Endothelial cell of umbilical vein (primary cell): ENCODE measurements at regions not wholly inside any gene's neighbourhood (a gene's known extent, or its start where the extent isn't known, plus 50 kb on each side); places are given as distances from the start of the nearest gene placed in this dataset.

Experiments used
- EZH2 ChIP-seq: IDR thresholded peaks from 2 replicates; pipeline ENCODE4 v1.6.1; 2012; ENCODE audit warnings: borderline replicate concordance, low read depth, mild to moderate bottlenecking, moderate library complexity, low read length, inconsistent platforms; ENCODE audit not compliant: severe bottlenecking
- FOS ChIP-seq: IDR thresholded peaks from 2 replicates; pipeline ENCODE4 v1.6.1; 2011; ENCODE audit warnings: mild to moderate bottlenecking, low read length, moderate library complexity, borderline replicate concordance; ENCODE audit not compliant: insufficient read depth
- GATA2 ChIP-seq: IDR thresholded peaks from 2 replicates; pipeline ENCODE4 v1.7.0; 2011; ENCODE audit warnings: low read depth, mild to moderate bottlenecking, moderate library complexity, mixed read lengths, low read length; ENCODE audit not compliant: insufficient read length, insufficient read depth
- MYC ChIP-seq: IDR thresholded peaks from one replicate; pipeline ENCODE4 v1.6.1; 2011; ENCODE audit warnings: mild to moderate bottlenecking, low read depth, low read length
- POLR2A ChIP-seq: IDR thresholded peaks from 2 replicates; pipeline ENCODE4 v1.6.1; 2012; ENCODE audit warnings: low read depth, mild to moderate bottlenecking, control low read depth, low read length
- POLR2AphosphoS5 ChIP-seq: IDR thresholded peaks from 2 replicates; pipeline ENCODE4 v1.6.1; 2012; ENCODE audit warnings: low read depth, mild to moderate bottlenecking, control low read depth, low read length, moderate library complexity; ENCODE audit not compliant: insufficient read depth
- TF ChIP-seq, protein P1 (sequence below), 2 donors: IDR thresholded peaks; 1 replicate in 1 of 2; 2 replicates in 1 of 2; pipeline ENCODE4 v1.5.1; 2011; ENCODE audit warnings: low read length in 2 of 2, mild to moderate bottlenecking in 2 of 2, moderate library complexity in 2 of 2, control low read depth in 1 of 2, inconsistent platforms in 1 of 2, low read depth in 1 of 2; ENCODE audit not compliant: insufficient read depth in 1 of 2; ENCODE audit errors: extremely low read depth in 1 of 2
- TF ChIP-seq, protein P2 (sequence below): IDR thresholded peaks from 2 replicates; pipeline ENCODE4 v1.6.1; 2011; ENCODE audit not compliant: insufficient read depth, insufficient read length

DNA sequence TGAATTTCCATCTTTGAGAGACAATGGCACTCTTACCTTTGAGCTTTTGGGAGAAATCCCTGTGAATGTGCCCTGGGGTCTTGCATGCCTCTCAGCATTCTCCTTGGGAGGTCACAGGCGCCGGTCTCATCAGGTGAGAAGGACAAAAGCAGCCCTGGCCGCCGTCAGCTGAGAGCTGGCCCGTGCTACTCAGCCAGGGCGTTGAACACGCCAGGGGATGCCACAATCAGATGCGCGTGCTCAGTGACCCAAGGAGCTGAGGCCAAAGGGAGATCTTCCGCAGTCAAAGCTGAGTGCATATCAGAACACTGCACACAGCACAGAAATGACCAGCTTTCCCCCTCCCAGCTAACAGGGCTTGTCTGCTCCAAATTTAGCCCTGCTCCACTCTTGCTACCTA lies 253.6 kb upstream of the NOX3 start:
- TF ChIP-seq, protein P1, sequence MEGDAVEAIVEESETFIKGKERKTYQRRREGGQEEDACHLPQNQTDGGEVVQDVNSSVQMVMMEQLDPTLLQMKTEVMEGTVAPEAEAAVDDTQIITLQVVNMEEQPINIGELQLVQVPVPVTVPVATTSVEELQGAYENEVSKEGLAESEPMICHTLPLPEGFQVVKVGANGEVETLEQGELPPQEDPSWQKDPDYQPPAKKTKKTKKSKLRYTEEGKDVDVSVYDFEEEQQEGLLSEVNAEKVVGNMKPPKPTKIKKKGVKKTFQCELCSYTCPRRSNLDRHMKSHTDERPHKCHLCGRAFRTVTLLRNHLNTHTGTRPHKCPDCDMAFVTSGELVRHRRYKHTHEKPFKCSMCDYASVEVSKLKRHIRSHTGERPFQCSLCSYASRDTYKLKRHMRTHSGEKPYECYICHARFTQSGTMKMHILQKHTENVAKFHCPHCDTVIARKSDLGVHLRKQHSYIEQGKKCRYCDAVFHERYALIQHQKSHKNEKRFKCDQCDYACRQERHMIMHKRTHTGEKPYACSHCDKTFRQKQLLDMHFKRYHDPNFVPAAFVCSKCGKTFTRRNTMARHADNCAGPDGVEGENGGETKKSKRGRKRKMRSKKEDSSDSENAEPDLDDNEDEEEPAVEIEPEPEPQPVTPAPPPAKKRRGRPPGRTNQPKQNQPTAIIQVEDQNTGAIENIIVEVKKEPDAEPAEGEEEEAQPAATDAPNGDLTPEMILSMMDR (IDR thresholded peaks at IDR 0.05; ENCODE audit: extremely low read depth in 1 of 2, insufficient read depth in 1 of 2, low read depth in 1 of 2, low read length in 2 of 2): no peak
- TF ChIP-seq GATA2 (no peak), POLR2A (no peak), POLR2AphosphoS5 (no peak), EZH2 (no peak), FOS (no peak), MYC (no peak)
- TF ChIP-seq, protein P2, sequence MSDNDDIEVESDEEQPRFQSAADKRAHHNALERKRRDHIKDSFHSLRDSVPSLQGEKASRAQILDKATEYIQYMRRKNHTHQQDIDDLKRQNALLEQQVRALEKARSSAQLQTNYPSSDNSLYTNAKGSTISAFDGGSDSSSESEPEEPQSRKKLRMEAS: no peak
